Mesendoderm (in vitro differentiated cells): ENCODE measurements at regions not wholly inside any gene's neighbourhood (a gene's known extent, or its start where the extent isn't known, plus 50 kb on each side); places are given as distances from the start of the nearest gene placed in this dataset.

Source experiments
- DNase-seq: peaks from one replicate; pipeline ENCODE4 v3.0.0; 2013
- H2AK5ac ChIP-seq: 2 replicates; pipeline ENCODE4 v1.6.1; 2013; ENCODE audit warnings: low read length, inconsistent platforms
- H2BK120ac ChIP-seq: 2 replicates; pipeline ENCODE4 v1.6.1; 2013; ENCODE audit warnings: low read depth, mild to moderate bottlenecking, low read length, moderate library complexity, mixed read lengths
- H2BK15ac ChIP-seq: replicated peaks from 2 replicates; pipeline ENCODE4 v1.6.1; 2013; ENCODE audit warnings: low read depth, mild to moderate bottlenecking, moderate library complexity
- H2BK5ac ChIP-seq: 2 replicates; pipeline ENCODE4 v1.6.1; 2013; ENCODE audit warnings: low read length, inconsistent platforms
- H3K18ac ChIP-seq: 2 replicates; pipeline ENCODE4 v1.6.1; 2013; ENCODE audit warnings: mild to moderate bottlenecking, low read length, mixed read lengths
- H3K23ac ChIP-seq: one replicate; pipeline ENCODE4 v1.6.1; 2013; ENCODE audit warnings: low read length
- H3K27ac ChIP-seq: 2 replicates; pipeline ENCODE4 v1.5.1; 2013; ENCODE audit warnings: low read depth, mild to moderate bottlenecking, inconsistent platforms, low read length, moderate library complexity
- H3K27me3 ChIP-seq: 2 replicates; pipeline ENCODE4 v1.6.1; 2013; ENCODE audit warnings: low read length, control low read depth, mild to moderate bottlenecking, inconsistent platforms; ENCODE audit not compliant: insufficient read depth, poor library complexity
- H3K36me3 ChIP-seq: 2 replicates; pipeline ENCODE4 v1.6.1; 2013; ENCODE audit warnings: low read length, inconsistent platforms; ENCODE audit not compliant: control insufficient read depth, insufficient read depth
- H3K4ac ChIP-seq: one replicate; pipeline ENCODE4 v1.6.1; 2013; ENCODE audit warnings: low read depth, mild to moderate bottlenecking, low read length, moderate library complexity
- H3K4me1 ChIP-seq: 2 replicates; pipeline ENCODE4 v1.6.1; 2013; ENCODE audit warnings: low read depth, low read length, inconsistent platforms; ENCODE audit not compliant: control insufficient read depth
- H3K4me2 ChIP-seq: 2 replicates; pipeline ENCODE4 v1.6.1; 2013; ENCODE audit warnings: low read length
- H3K4me3 ChIP-seq: 2 replicates; pipeline ENCODE4 v1.5.1; 2013; ENCODE audit warnings: mild to moderate bottlenecking, low read length
- H3K56ac ChIP-seq: one replicate; pipeline ENCODE4 v1.6.1; 2013; ENCODE audit warnings: low read length
- H3K79me1 ChIP-seq: 2 replicates; pipeline ENCODE4 v1.6.1; 2013; ENCODE audit warnings: low read length, inconsistent platforms
- H3K79me2 ChIP-seq: 2 replicates; pipeline ENCODE4 v1.6.1; 2013; ENCODE audit warnings: mild to moderate bottlenecking, low read length; ENCODE audit not compliant: control insufficient read depth, insufficient read depth
- H3K9ac ChIP-seq: 2 replicates; pipeline ENCODE4 v1.6.1; 2013; ENCODE audit warnings: low read length, inconsistent platforms
- H4K5ac ChIP-seq: one replicate; pipeline ENCODE4 v1.6.1; 2013; ENCODE audit warnings: low read length
- H4K8ac ChIP-seq: one replicate; pipeline ENCODE4 v1.6.1; 2013; ENCODE audit warnings: low read depth, mild to moderate bottlenecking, control low read depth, low read length, moderate library complexity
- WGBS: extraction: QIAGEN DNeasy Blood & Tissue Kit; methylation state at CpG from one replicate; pipeline ENCODE4 v1.1.7; 2013; ENCODE audit warnings: low lambda C conversion rate, missing lambda C conversion rate; ENCODE audit not compliant: insufficient coverage; ENCODE audit errors: extremely low coverage; 5-methylcytosine and 5-hydroxymethylcytosine counted together

DNA sequence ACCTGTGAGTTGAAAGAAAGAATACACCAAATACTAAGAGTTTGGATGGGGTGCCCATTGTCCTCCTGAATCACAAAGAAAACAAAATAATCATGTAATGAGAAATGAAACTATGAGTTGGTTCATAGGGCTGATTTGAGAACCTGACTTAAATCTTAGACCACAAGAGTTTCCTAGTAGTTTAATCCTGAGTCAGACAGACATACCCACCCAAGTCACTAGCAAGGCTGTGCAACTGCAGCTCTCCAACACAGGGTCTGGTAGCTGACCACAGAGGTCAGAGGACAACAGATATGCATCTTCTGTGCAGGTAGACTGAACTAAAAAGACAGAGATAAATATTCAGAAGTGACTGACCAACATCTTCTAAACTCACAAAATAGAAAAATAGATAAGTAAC lies 296.3 kb upstream of the TMCO5A start:
- no peak overlapping the region for H3K23ac ChIP-seq
- no peaks in the 10 kb centered on the region for H3K4me1 ChIP-seq
- no peak overlapping the region for H3K56ac ChIP-seq
- no peaks in the 10 kb centered on the region for H3K27me3 ChIP-seq
- H2AK5ac ChIP-seq: no peak overlapping the region
- H2BK5ac ChIP-seq: no peak overlapping the region
- no peak overlapping the region for H3K4me2 ChIP-seq
- no peaks in the 10 kb centered on the region for H3K36me3 ChIP-seq
- H4K5ac ChIP-seq: no peak overlapping the region
- no peaks in the 10 kb centered on the region for H3K79me1 ChIP-seq
- no peak for DNase-seq
- H4K8ac ChIP-seq: no peak overlapping the region
- H3K18ac ChIP-seq: no peak overlapping the region
- H2BK120ac ChIP-seq: no peak overlapping the region
- no peak overlapping the region for H2BK15ac ChIP-seq
- no peak overlapping the region for H3K9ac ChIP-seq
- no peak overlapping the region for H3K4ac ChIP-seq
- no peak overlapping the region for H3K4me3 ChIP-seq
- no peak overlapping the region for H3K27ac ChIP-seq
- no peaks in the 10 kb centered on the region for H3K79me2 ChIP-seq

DNA sequence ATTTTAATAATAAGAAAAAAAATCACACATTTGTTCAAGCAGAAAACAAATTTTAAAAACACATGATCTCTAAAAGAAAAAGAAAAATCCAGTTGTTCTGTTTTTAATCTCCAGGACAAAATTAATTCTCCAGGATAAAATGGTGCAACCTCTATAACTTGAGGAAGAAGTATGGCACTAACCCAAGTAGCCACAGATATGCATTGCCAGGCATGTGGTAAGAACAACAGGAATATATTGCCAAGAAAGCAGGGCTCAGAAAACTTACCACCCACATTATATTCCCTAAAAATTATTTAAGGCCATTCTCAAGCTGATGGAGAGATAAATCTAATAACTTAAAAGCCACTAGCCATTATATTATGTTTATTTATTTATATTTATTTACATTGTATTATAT lies 295.7 kb upstream of the TMCO5A start:
- Histone ChIP-seq H3K36me3 (no peaks in the 10 kb centered on the region), H2AK5ac (no peak overlapping the region), H2BK5ac (no peak overlapping the region), H4K5ac (no peak overlapping the region), H3K79me2 (no peaks in the 10 kb centered on the region), H3K9ac (no peak overlapping the region), H3K79me1 (no peaks in the 10 kb centered on the region), H3K56ac (no peak overlapping the region), H4K8ac (no peak overlapping the region), H3K23ac (no peak overlapping the region), H3K4me3 (no peak overlapping the region), H3K4me1 (no peaks in the 10 kb centered on the region), H3K27ac (no peak overlapping the region), H3K27me3 (no peaks in the 10 kb centered on the region), H2BK120ac (no peak overlapping the region), H3K4ac (no peak overlapping the region), H3K4me2 (no peak overlapping the region), H3K18ac (no peak overlapping the region), H2BK15ac (no peak overlapping the region)
- no peak for DNase-seq

GRCh38 chr15:37652646-37653417 lies 281.6 kb upstream of the TMCO5A start:
- Histone ChIP-seq H4K5ac (no peak overlapping the region), H2BK120ac (no peak overlapping the region), H2BK15ac (no peak overlapping the region), H2BK5ac (no peak overlapping the region), H3K4me2 (no peak overlapping the region), H4K8ac (no peak overlapping the region), H3K56ac (no peak overlapping the region), H3K18ac (no peak overlapping the region), H3K27ac (no peak overlapping the region), H3K27me3 (peaks cover 2% of the 10 kb centered on the region), H3K23ac (no peak overlapping the region), H3K9ac (no peak overlapping the region), H3K4me3 (no peak overlapping the region), H3K79me1 (no peaks in the 10 kb centered on the region), H2AK5ac (no peak overlapping the region), H3K36me3 (no peaks in the 10 kb centered on the region), H3K4me1 (no peaks in the 10 kb centered on the region), H3K79me2 (no peaks in the 10 kb centered on the region), H3K4ac (no peak overlapping the region)
- DNase-seq: peak; percentile 29
- no CpG with 5 or more reads among the region's 2 CpGs for WGBS

DNA sequence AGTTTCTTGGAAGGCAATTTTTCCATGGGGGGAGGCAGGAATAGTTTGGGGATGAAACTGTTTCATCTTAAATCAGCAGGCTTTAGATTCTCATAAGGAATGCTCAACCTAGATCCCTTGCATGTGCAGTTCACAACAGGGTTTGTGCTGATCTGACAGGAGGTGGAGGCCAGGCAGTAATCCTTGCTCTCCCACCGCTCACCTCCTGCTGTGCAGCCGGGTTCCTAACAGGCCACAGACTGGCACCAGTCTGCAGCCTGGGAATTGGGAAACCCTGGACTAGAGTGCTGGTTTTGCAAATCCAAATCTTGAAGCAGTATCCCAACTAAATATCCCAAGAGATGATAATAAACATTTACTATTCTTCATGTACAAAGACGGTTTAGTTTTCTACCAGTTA lies 256.3 kb upstream of the TMCO5A start:
- Histone ChIP-seq H3K9ac (no peak overlapping the region), H3K27me3 (no peaks in the 10 kb centered on the region), H3K27ac (no peak overlapping the region), H3K36me3 (no peaks in the 10 kb centered on the region), H3K79me2 (no peaks in the 10 kb centered on the region), H3K56ac (no peak overlapping the region), H3K79me1 (no peaks in the 10 kb centered on the region), H3K23ac (no peak overlapping the region), H2AK5ac (no peak overlapping the region), H3K4ac (no peak overlapping the region), H2BK15ac (no peak overlapping the region), H3K4me1 (no peaks in the 10 kb centered on the region), H3K18ac (no peak overlapping the region), H2BK5ac (no peak overlapping the region), H4K8ac (no peak overlapping the region), H3K4me3 (no peak overlapping the region), H3K4me2 (no peak overlapping the region), H2BK120ac (no peak overlapping the region), H4K5ac (no peak overlapping the region)
- peak; percentile 44 for DNase-seq
- no CpG with 5 or more reads among the region's 3 CpGs for WGBS

DNA sequence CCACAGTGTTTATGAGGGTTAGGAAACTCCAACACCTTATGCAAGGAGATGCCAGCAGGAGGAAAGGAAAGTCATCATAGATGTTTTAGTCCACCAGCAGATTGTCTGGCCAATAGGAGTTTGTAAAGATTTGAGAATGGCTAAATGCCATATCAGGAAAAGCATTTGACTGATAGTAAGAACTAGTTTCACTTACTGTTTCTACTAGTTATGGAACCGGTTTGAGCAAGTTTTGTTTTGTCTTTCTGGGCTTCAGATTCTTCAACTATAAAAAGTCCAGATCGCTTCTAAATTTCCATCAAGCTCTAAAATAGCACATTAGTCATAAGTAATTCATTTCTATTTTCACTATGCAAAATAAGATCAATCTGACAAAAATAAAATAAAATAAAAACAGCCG lies 254.8 kb upstream of the TMCO5A start:
- no peak overlapping the region for H3K4ac ChIP-seq
- no peak overlapping the region for H2AK5ac ChIP-seq

DNA sequence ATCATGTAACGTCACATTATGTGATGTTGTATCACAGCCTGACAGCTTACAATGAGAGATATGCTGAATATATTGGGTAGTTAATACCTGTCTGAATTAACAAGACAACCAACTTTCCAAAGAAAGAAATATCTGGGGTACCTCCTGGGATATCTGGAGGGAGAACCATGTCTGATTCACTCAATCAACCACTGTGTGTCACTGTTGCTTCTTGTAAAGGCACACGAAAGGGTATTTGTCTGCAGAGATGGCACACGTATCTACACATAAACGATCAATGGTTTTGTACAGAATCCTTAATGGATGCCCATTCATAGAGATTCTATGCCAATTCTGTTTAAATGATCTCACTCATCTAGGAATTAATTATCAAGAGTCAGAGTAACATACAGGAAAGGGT lies 252.1 kb upstream of the TMCO5A start:
- no peak overlapping the region for H2AK5ac ChIP-seq

More for the DNA sequence above, 254.8 kb upstream of the TMCO5A start:
- Histone ChIP-seq H3K4me3 (no peak overlapping the region), H2BK15ac (no peak overlapping the region), H2BK120ac (no peak overlapping the region), H3K27me3 (no peaks in the 10 kb centered on the region), H4K8ac (no peak overlapping the region), H3K18ac (no peak overlapping the region), H3K27ac (no peak overlapping the region), H3K4me1 (no peaks in the 10 kb centered on the region), H3K36me3 (no peaks in the 10 kb centered on the region), H2BK5ac (no peak overlapping the region), H3K4me2 (no peak overlapping the region), H3K79me2 (no peaks in the 10 kb centered on the region), H4K5ac (no peak overlapping the region), H3K56ac (no peak overlapping the region), H3K9ac (no peak overlapping the region), H3K79me1 (no peaks in the 10 kb centered on the region), H3K23ac (no peak overlapping the region)
- no peak for DNase-seq
- WGBS: no CpG with 5 or more reads among the region's 3 CpGs

More for the DNA sequence above, 252.1 kb upstream of the TMCO5A start:
- Histone ChIP-seq H4K5ac (no peak overlapping the region), H3K27ac (no peak overlapping the region), H3K4me1 (no peaks in the 10 kb centered on the region), H3K4ac (no peak overlapping the region), H3K18ac (no peak overlapping the region), H4K8ac (no peak overlapping the region), H2BK120ac (no peak overlapping the region), H3K36me3 (no peaks in the 10 kb centered on the region), H3K4me2 (no peak overlapping the region), H3K4me3 (no peak overlapping the region), H2BK15ac (no peak overlapping the region), H3K27me3 (no peaks in the 10 kb centered on the region), H3K79me2 (no peaks in the 10 kb centered on the region), H3K56ac (no peak overlapping the region), H3K23ac (no peak overlapping the region), H3K9ac (no peak overlapping the region), H2BK5ac (no peak overlapping the region), H3K79me1 (no peaks in the 10 kb centered on the region)
- WGBS: no CpG with 5 or more reads among the region's 4 CpGs
- DNase-seq: peak; percentile 68
